GM21423 (cell line): ENCODE measurements at regions not wholly inside any gene's neighbourhood (a gene's known extent, or its start where the extent isn't known, plus 50 kb on each side); places are given as distances from the start of the nearest gene placed in this dataset.

ENCODE experiments used
- ATAC-seq: cut with Tn5 transposase; IDR thresholded peaks from one replicate; pipeline ENCODE4 v1.9.1; 2021; ENCODE audit warnings: mild to moderate bottlenecking, moderate library complexity; ENCODE audit not compliant: unreplicated experiment

DNA sequence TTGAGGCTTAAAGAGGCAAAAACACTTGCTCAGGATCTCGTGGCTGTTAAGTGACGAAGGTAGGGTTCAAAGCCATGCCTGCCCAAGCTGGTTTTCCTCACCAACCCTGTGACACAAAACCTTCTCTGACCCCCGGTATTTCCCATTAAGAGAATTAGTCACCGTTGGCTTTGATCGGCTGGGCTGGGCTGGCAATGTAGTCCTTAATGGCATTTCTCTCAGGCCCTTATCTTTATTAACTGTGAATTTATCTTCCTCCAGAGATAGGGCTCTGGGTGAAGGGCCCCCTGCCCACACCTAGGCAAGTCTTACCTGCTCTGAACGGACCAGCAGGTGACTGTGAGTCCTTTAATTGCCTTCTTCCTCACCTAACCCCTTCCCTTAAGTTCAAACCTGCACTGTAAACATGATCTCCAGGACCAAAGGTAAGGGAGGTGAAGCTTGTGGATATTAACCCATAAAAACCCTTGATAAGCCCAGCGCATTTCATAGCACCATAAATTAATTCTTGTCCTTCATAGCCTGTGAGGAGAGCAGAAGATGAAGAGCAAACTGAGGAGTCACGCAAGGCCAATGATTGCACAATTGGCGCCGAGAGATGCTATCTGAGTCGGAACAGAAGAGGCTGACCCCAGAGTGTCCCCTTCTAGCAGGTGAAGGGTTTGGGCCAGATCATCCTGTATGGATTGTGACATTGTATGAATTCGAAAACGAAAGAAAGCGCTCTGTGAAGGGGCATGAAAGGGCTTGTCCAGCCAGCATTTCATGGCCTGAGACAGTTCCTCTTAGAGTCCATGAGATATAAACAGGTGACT lies 790.8 kb upstream of the TBX3 start:
- no peak for ATAC-seq

DNA sequence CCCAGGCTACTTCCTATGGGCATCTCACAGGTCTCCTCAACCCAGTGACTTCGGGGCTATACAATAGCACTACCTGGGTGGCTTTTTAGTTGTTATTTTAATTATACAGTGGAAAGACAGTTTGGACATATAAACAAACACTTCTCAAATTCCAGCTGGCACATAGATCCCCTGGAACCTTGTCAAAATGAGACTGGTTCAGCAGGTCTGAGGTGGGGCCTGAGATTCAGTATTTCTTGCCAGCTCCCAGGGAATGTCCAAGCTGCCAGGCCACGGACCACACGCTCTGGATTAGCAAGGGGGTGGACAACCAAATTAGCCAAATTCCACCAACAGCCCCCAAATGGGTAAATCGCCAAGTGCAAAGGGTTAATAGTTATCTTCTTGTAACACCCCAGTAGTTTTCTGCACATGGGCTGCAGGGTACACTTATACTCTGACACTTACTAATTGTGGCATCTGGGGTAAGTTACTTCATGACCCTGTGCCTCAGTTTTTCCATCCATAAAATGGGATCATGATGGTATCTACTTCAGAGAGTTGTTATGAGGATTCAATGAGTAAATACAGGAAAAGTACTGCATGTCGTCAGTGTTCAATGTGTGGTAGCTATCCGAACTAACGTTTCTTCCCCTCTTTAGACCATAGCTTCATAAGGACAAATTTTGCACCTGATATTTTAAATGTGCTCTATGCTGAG lies 789.4 kb upstream of the TBX3 start:
- no peak for ATAC-seq

DNA sequence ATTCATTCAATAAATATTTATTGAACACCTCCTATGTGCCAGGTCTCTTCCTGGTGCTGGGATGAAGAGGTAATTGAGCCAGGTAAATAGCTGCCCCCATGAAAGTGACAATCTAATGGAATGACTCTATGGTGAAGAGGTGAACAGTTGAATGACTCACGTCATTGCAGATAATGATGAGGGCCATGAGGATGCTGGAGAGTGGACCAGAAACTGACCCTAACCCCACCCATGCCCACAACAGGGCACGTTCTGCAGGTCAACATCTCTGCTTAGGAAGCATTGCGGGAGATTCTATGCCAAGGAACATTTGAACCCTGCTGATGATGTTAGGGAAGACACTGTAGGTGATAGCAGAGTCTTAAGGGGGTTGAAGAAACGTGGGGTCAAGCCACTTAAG lies 788.9 kb upstream of the TBX3 start:
- ATAC-seq, result no peak

DNA sequence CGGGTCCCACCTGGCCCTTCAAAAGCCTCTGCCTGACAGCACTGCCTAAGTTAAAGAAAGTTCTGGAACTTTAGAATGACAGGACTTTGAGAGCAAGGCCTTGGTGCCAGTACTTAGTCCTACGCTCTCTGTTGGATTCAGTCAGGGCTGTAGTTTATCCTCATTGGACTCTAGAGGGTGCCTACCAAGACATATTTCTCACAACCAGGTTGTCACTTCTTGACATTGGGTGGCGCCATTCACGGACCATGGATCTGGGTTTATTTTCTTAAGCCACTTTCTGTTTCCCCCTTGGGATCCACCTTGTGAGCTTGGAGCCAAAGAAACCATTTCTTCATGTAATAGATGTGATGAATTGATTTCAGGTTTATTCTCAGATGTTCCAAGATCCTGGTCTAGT lies 787.0 kb upstream of the TBX3 start:
- no peak for ATAC-seq

DNA sequence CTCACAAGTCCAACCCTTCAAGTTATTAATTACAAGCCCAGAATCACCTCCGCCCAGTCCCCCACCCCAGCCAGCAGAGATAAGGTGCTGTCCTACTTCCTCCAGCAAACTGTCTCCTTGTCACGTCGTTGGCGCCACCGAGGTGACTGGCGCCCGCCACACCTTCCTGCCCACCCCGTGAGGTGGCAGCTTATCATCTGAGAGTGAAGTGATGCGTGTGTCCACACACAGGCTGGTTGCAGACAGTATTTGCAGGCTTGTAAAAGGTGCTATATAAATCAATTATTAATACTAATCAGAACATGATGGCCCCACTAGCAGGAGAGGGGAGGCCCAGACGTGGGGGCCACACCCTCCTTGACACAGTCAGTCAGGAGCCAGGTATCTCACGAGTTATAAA lies 786.6 kb upstream of the TBX3 start:
- ATAC-seq, result no peak

DNA sequence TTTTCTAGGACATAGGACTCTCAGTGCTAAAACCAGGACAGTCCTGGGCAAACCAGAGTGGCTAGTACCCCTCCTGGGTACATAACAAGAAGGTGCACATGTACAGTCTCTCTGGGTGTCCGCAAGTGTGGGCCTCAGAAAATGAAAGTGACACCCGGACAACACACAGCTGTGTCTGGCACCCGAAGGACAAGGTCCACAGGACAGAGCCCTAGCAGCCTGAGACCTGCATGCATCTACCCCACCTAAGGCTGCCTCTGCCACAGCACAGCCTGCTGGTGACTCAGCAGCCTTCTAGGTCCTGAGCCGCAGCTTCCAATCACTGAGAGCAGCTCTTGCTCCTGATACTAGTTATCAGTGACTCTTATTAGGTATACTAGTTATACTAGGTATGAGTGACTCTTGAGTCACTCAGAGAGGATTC lies 784.1 kb upstream of the TBX3 start:
- ATAC-seq, result no peak

DNA sequence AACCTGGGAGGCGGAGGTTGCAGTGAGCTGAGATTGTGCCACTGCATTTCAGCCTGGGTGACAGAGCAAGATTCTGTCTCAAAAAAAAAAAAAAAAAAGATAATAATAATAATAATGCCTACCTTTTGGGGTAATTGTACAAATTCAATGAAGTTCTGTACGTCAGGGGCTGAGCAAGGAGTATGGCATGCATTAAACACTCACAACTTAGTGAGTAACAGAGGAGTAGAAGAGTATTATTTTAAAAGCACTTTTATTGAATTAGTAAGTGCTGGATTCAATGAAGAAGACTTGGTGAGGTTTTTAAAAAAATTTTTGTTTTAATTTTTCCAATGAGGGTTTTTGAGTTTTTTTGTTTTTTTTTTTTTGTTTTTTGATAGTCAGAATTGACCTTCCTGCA lies 783.6 kb upstream of the TBX3 start:
- no peak for ATAC-seq

DNA sequence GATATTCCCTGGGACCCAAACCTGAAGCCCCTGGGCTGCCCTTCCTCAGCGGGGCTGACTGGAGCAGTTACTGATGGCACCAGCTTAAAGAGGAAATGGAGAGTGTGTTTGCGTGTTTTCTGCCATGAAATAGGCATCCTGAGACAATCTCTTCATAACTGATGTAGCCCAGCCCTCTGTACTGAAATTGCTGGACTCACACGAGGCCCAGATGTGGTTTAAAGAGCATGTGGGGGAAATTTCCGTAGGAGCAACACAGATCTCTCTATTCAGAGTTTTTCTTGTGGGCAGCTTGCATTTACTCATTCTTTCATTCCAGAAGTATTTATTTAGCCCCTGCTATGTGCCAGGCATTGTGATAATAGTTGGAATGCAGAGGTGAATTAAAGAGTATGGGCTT lies 782.1 kb upstream of the TBX3 start:
- no peak for ATAC-seq

DNA sequence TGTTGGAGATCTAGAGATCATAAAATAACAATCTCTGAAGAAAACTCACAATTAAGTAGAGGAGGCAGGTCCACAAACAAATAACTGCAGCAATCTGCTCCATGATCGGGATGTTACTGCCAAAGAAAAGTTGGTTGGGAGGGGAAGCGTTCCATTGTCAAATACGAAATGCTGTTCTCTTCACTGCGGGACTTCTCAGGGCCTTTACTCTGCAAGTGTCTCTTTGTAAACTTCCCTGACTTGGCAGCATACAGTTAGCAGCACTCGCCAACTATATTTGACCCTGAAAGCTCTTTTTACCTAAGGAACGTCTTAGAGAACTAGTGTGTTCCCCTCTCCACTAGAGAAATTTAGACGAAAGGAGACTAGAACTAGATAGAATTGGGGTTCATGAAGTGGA lies 780.7 kb upstream of the TBX3 start:
- no peak for ATAC-seq

DNA sequence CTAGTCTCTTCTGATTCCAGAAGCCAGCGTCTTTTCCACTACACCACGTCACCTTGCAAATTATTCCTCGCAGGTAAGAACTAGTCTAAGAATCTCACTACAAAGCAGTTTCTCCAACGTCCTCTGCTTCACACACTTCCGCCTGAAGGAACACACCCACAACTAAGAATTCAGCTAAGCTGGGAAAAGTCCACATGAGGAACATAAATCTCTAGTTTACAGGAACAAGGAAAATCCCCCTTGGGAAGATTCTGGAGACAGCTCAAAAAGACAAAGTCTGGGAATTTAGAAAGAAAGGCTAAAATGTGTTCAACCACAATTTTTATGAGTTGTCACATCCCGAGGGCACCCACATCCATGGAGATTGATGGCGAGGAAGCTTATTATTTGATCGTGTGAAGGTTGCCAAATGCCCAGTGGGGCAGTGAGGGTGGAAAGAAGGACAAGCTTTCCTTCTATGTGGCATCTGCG lies 780.2 kb upstream of the TBX3 start:
- no peak for ATAC-seq

DNA sequence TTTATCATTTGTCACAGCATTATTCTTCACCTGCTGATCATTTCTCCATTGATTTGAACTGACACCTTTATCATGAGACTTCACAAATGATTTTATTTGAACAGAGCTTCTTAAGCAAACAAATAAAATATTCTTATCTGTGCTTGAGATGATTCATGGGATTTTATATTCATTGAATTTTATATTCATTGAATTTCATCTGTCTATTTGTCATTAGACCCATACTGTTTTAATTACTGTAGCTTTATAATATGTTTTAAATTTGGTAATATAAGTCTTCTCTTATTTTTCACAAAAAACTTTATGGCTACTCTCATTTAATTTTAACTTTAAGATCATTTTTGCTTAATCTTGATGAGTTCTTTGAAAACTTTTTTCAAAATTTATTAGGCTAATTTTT lies 777.4 kb upstream of the TBX3 start:
- no peak for ATAC-seq

DNA sequence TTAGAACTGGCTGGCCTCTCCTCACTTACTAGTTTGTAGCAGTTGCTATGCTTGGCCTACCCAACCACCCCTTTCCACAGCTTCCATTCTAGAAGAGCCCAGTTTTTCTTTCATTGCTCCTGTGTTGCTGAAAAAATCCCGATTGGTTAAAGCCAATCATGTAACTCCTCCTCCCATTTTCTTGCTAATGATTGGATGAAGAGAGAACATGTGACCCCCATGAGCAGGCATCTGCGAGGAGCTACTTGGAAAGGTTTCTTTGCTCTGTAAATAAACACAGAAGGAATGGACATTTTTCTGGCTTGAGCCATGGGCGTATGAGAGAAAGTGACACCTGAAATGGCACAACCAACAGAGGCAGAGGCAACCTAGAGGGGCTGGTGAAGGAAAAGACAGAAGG lies 773.8 kb upstream of the TBX3 start:
- ATAC-seq, result no peak

DNA sequence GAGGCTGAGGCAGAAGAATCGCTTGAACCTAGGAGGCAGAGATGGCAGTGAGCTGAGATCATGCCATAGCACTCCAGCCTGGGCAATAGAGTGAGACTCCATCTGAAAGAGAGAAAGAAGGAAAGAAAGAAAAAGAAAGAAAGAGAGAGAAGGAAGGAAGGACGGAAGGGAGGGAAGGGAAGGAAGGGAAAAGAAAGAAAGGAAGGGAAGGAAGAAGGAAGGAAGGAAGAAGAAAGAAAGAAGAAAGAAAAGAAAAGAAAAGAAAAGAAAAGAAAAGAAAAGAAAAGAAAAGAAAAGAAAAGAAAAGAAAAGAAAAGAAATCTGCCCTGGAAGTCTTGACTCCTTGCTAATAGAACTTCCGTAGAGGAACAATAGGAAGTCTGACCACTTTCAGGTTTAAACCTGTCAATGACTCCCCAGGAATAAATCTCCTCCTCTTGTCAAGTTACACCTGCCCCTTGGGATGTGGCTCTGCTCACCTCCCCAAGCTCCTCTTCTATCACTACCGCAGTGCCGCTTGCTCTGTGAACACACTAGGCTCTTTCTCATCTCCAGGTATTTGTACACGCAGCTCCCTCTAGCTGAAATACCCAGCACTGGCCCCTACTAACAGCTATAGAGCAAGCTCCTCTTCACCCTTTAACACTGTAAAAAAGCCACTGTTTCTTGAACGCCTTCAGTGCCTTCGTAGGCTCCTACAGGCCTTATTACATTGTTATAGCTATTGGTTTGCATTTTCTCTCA lies 773.1 kb upstream of the TBX3 start:
- no peak for ATAC-seq

DNA sequence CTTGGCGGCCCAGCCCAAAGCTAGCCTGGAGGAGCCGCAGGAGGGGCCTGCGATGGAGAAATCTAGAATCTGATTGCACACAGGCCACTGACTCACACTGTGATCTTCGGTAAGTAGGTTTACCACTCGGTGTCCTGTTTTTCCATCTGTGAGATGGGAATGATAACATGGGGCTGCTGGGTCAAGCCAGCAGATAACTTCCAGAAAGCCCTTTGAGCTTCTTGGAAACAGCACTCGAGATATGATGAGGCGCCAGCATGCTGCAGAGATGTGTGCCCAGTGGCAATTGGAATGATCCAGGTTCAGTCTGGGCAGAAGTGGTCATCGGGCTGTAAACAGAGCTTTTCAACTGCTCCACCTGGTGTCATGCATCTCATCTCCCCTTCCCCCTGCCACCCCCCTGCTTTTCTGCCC lies 771.3 kb upstream of the TBX3 start:
- ATAC-seq, result no peak

DNA sequence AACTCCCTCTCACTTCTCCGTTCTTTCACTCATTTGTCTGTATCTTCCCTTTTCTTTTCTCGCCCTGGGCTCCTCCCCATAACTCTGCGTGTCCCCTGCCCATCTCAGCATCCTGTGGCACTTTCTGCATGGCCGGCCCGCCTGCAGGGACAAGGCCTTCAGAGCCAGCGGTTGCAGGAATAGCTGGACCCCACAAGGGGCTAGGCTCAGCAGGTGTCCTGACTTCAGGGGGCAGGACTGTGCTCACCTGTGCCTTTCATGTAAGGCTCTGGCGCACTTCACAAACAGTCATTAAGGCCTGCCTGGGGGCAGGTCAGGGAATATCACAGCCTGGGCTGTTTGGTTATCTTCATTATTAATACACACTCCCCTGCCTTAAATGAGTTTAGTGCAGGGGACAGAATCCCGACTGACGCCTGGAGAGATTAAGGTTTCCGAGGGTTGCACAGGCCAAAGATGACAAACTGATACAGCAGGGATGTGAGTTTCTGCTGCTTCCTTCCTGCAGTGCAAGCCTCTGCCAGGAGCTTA lies 768.8 kb upstream of the TBX3 start:
- ATAC-seq, result no peak

DNA sequence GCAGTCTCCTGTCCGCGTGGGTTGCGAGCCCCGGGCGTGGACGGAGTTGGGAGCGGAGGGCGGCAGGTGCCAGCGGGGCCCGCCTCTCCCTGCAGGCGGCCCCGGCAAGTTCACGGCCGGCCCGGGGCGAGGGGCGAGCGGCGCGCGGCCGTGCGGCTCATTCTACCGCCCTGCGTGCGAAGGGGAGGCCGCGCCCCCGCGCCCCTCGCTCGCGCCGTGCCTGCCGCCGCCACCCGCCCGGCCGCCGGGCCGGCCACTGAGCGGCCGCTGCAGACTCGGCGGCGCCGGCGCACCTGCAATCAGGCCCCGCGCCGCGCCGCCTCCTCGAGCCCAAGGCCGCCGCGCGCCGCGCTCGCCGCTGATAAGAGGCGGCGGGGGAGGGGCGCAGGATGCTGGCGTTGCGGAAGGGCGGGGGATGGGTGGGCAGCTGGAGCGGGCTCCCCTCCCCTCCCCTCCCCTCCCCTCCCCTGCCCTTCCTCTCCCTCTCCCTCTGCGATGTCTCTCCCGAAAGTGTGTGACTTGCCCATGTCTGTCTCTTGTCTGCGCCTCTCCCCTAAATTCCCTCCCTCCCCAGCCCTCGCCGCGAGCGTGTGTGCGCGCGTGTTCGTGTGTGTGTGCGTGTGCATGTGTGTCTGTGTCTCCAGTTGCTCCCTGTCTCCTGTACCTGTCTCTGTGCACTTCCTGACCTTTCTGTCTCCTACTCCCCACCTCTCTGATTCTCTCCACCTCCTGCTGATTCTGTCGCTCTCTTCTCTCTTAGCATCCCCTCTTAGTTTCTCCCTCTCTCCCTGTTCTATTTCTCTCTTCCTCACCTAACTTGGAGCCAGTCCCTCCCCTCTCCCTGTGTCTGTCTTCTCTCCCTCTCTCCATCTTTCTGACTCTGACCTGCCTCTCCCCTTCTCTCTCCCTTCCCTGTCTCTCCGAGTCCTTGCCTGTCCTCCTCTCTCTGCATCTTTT lies 768.1 kb upstream of the TBX3 start:
- ATAC-seq, result no peak

DNA sequence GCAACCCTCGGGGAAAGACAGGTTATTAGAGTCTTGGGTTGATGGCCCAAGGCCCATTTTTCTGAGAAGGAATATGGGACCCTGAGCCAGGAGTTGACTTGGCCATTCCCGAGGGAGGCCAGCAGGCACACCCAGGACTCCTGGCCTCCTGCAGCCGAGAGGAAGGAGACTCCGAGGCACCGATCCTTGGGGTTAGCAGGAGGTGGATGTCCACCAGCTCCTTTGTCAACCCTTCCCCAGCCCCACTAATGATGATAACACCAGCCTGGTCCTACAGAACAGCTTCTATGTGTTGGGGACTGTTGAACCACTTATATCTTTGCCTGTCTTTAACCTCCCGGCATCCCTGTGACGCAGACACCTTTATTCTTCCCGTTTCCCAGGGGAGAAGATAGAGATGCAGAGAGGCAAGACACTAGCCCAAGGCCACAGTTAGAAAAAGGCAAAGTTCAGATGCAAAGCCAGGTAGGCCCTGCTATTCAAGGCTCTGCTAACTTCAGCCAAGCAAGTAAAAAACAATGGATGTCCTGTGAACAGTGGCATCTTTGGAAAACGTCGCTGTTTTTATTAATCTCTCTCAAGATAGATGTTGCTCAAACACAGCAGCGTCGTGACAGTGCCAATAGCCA lies 767.3 kb upstream of the TBX3 start:
- no peak for ATAC-seq

DNA sequence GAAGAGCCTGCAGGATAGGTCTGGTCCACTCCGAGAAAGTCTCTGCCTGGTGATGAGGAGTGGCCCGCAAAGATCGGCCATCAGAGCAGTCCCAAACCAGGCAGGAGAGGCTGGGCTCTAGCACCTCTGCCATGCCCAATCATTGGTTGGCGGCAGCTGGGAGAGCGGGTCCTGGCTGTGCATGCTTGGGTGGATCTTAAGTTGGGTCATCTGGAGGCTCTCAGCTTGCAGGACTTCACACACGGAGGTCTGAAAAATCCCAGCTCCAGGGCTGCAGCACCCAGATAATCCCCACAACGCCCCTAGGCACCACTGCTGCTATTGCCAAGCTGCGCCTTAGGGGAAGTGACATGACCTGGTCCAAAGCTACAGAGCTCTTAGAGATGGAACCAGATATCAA lies 766.7 kb upstream of the TBX3 start:
- ATAC-seq, result no peak

DNA sequence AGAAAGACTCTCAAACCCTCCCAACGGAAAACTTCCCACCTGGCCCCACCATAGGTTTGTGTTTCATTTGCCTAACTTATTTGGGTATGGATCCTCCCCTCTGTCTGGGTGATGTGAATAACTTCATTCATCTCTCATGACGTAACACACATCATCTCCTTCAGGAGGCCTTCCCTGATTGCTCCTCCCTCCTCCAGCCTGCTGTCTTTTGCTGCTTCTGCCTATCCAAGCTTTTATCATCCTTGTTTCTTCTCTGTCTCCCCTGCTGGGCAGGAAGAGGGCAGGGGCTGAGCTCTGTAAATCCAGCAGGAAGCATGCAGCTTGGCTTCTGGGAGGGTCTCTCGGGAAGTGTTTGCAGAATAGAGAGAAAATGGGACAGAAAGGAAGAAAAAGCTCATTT lies 766.0 kb upstream of the TBX3 start:
- ATAC-seq, result no peak

DNA sequence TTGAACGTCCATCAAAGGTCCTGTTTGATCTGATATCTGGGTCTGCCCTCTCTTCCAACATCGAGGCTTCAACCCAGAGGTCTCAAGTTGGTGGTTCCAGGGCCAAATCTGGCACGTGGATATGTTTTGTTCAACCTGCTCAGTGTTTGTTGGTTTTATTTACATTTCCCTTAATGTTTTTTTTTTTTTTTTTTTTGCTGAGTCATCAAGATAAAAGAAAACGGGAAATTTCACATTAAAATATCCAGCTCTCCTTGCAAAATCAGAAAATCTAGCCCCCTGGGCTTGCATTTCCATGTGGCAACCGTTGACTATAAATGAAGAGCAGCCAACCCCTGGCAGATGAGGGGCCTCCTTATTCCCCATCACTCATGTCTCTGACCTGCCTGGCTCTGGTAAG lies 765.6 kb upstream of the TBX3 start:
- no peak for ATAC-seq
